Naive B cell (primary cell): ENCODE measurements at regions not wholly inside any gene's neighbourhood (a gene's known extent, or its start where the extent isn't known, plus 50 kb on each side); places are given as distances from the start of the nearest gene placed in this dataset.

Experiments
- ATAC-seq, 2 donors: fragments of 150-1000 bp; cut with Tn5 transposase; 2 replicates each; pipeline ENCODE4 v1.10.0; 2021; ENCODE audit warnings: low read depth in 2 of 2, mild to moderate bottlenecking in 2 of 2, moderate library complexity in 2 of 2
- DNase-seq: peaks from one replicate; pipeline ENCODE4 v3.0.0; 2022
- H3K27ac Mint-ChIP-seq, 6 donors: one replicate each; pipeline ENCODE4 v1.8.0; 2020 to 2022; ENCODE audit warnings: mild to moderate bottlenecking in 6 of 6, mixed read lengths in 6 of 6, moderate library complexity in 5 of 6, inconsistent platforms in 2 of 6
- H3K27me3 Mint-ChIP-seq, 3 donors: one replicate each; pipeline ENCODE4 v1.8.0; 2021 to 2022; ENCODE audit warnings: mixed read lengths in 3 of 3, mild to moderate bottlenecking in 1 of 3
- H3K36me3 Mint-ChIP-seq, 2 donors: one replicate each; pipeline ENCODE4 v1.8.0; 2020 to 2022; ENCODE audit warnings: mixed read lengths in 2 of 2, inconsistent platforms in 1 of 2, mild to moderate bottlenecking in 1 of 2
- H3K4me1 Mint-ChIP-seq, 3 donors: one replicate each; pipeline ENCODE4 v1.8.0; 2020 to 2022; ENCODE audit warnings: mixed read lengths in 3 of 3, inconsistent platforms in 1 of 3, mild to moderate bottlenecking in 1 of 3, moderate library complexity in 1 of 3
- H3K4me3 Mint-ChIP-seq, 8 donors: one replicate each; pipeline ENCODE4 v1.8.0; 2020 to 2022; ENCODE audit warnings: mild to moderate bottlenecking in 8 of 8, mixed read lengths in 8 of 8, moderate library complexity in 8 of 8, inconsistent platforms in 2 of 8
- H3K9me3 Mint-ChIP-seq, 7 donors: one replicate each; pipeline ENCODE4 v1.8.0; 2020 to 2022; ENCODE audit warnings: mixed read lengths in 7 of 7, mild to moderate bottlenecking in 5 of 7, inconsistent platforms in 2 of 7, moderate library complexity in 1 of 7

DNA sequence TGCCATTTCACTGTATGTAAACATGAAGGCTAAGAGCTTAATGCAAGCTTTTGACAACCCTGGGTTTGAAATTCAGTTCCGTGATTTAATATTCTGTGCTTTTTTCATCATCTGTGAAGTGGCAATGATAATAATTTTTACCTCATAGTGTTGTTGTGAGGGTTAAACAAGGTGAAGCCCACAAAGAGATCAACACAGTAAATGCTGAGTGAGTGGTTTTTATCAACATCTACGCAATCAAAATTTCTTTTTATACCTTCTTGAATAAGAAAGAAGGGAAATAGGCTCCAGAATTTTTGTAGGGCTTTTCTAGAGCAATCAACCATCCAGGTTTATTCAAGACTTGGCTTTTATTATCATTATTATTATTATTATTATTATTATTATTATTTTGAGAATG is 490.8 kb downstream of the SOX5 start:
- no peaks in the 10 kb centered on the region for H3K27me3 Mint-ChIP-seq
- peaks cover 2 to 10% (median 5%) of the 10 kb centered on the region in 7 donors for H3K9me3 Mint-ChIP-seq
- DNase-seq (no peak), ATAC-seq (no peak)
- H3K4me1 Mint-ChIP-seq: no peaks in the 10 kb centered on the region
- no peak overlapping the region for H3K27ac Mint-ChIP-seq
- H3K36me3 Mint-ChIP-seq: peaks cover 0 to 5% of the 10 kb centered on the region in 2 donors
- H3K4me3 Mint-ChIP-seq: no peak overlapping the region

DNA sequence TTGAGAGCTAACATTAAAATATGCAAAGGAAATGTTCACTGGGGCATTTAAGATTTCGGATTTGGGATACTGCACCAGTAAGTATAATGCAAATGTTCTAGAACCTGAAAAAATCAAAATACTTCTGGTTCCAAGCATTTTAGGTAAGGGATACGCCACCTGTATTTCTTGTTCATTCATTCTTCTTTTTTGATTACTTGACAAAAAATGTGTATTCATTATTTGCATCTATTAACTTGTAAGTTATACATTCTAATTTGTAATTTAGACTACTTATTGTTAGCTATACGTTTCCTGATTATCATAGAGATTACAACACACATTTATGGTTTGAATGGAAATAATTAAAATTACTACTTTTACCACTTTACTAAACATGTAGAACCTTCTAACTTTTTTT is 486.9 kb downstream of the SOX5 start:
- peaks cover 11 to 39% (median 17%) of the 10 kb centered on the region in 7 donors for H3K9me3 Mint-ChIP-seq
- H3K4me1 Mint-ChIP-seq: no peaks in the 10 kb centered on the region
- H3K4me3 Mint-ChIP-seq: no peak overlapping the region
- peaks cover 0 to 7% of the 10 kb centered on the region in 2 donors for H3K36me3 Mint-ChIP-seq
- H3K27me3 Mint-ChIP-seq: peaks cover 0 to 5% (median 0%) of the 10 kb centered on the region in 3 donors
- H3K27ac Mint-ChIP-seq: no peak overlapping the region
- ATAC-seq: no peak
- no peak for DNase-seq

DNA sequence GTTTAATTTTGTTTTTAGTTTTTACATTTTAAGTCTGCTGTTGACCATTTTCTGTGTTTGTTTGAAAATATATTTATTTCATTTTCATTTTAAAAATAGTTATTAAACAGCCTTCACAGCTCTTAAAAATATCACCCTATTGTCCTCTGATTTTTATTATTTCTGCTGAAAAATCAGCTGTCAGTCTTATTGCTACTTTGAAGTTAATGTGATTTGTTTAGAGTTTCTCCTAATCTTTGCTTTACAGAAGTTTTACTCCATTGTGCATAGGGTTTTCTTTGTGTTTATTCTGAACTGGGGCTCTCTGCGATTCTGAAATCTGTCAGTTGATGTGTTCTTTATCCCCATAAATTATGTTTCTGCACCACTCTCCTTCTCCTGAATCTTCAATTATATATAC is 486.3 kb downstream of the SOX5 start:
- ATAC-seq: no peak
- Mint-ChIP-seq H3K4me1 (no peaks in the 10 kb centered on the region), H3K9me3 (peaks cover 11 to 45% (median 21%) of the 10 kb centered on the region in 7 donors), H3K36me3 (peaks cover 0 to 7% of the 10 kb centered on the region in 2 donors), H3K4me3 (no peak overlapping the region), H3K27ac (no peak overlapping the region), H3K27me3 (peaks cover 0 to 5% (median 0%) of the 10 kb centered on the region in 3 donors)
- DNase-seq: no peak

DNA sequence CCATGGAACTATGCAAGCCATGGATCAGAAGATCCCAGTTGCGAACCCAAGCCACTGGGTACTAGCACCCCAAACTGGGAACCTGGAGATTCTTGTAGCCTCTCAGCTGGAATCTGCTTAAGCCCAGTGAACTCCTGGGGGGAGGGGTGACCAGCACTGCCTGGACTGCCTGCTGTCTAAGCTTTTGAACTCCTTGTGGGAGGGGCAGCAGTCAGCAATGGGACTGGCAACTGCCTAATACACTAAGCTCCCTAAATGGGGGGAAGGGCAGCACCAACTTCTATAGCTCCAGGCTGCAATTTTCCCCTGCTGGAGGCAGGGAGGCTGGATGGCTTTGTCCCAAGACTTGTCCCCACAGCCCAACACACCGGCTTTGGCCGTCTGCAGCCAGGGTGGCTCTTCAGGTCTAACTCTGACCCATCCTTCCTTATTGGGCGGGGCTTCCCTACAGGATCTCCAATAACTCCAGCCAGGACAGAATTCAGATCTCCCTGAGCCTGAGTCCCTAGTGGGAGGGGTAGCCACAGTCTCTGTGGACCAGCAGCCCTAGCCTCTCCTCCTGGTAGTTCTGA is 485.1 kb downstream of the SOX5 start:
- no peak overlapping the region for H3K4me3 Mint-ChIP-seq
- DNase-seq (no peak), ATAC-seq (no peak)
- peaks cover 0 to 5% (median 0%) of the 10 kb centered on the region in 3 donors for H3K27me3 Mint-ChIP-seq
- H3K27ac Mint-ChIP-seq: no peak overlapping the region
- H3K9me3 Mint-ChIP-seq: peaks cover 11 to 57% (median 24%) of the 10 kb centered on the region in 7 donors
- H3K36me3 Mint-ChIP-seq: peaks cover 0 to 7% of the 10 kb centered on the region in 2 donors
- no peaks in the 10 kb centered on the region for H3K4me1 Mint-ChIP-seq

- no peak for ATAC-seq
- DNase-seq: no peak
- H3K27ac Mint-ChIP-seq: no peak overlapping the region
- H3K9me3 Mint-ChIP-seq: peaks cover 11 to 33% (median 20%) of the 10 kb centered on the region in 7 donors
- no peaks in the 10 kb centered on the region for H3K4me1 Mint-ChIP-seq
- no peak overlapping the region for H3K4me3 Mint-ChIP-seq
- H3K27me3 Mint-ChIP-seq: no peaks in the 10 kb centered on the region
- H3K36me3 Mint-ChIP-seq: no peaks in the 10 kb centered on the region
Observed at GRCh38 chr12:23472329-23472971, 477.0 kb downstream of the SOX5 start.

DNA sequence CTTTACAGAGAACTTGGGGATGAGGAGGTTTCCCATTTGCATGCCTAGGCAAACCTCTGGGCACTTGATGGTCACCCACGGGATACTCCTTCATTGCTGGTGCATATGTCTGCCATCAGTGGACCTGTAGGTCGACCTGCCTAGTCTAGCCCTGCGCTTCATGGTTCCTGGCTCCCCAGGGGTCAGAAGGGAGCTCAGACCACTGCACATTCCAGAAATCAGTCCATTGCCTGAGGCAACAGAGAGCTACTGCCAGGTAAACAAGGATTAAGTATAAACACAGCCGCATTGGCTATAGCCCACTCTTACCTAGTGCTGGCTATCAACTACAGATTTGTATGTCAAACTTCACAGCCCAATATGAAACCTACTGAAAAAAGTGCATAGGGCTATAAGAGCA is 476.4 kb downstream of the SOX5 start:
- H3K36me3 Mint-ChIP-seq: no peaks in the 10 kb centered on the region
- H3K4me3 Mint-ChIP-seq: no peak overlapping the region
- DNase-seq: no peak
- H3K9me3 Mint-ChIP-seq: peaks cover 10 to 32% (median 17%) of the 10 kb centered on the region in 7 donors
- H3K4me1 Mint-ChIP-seq: no peaks in the 10 kb centered on the region
- no peak for ATAC-seq
- no peaks in the 10 kb centered on the region for H3K27me3 Mint-ChIP-seq
- H3K27ac Mint-ChIP-seq: no peak overlapping the region

DNA sequence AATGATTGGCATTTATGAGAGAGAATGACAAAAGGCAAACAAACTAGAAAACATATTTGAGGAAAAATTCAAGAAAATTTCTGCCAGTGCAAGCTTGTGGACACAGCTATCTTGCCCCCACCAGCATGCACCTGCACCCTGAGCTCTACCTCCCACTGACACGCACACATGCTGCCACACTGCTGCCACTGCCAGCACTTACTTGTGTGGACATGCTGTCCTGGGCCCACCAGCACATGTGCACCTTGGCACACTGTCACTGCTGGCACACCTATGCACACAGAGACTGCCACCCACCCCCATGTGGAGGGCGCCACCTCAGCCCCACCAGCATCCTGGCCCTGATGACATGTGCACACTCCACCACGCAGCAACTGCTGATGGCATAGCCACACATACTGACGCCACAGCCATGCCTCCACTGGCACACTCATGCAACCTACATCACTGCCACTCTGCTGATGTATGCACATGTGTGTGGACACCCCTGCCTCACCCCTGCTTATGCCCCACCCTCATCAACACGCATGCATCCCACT is 475.0 kb downstream of the SOX5 start:
- Mint-ChIP-seq H3K4me3 (no peak overlapping the region), H3K9me3 (peaks cover 13 to 29% (median 21%) of the 10 kb centered on the region in 7 donors), H3K4me1 (no peaks in the 10 kb centered on the region), H3K27ac (no peak overlapping the region), H3K27me3 (no peaks in the 10 kb centered on the region), H3K36me3 (no peaks in the 10 kb centered on the region)
- no peak for DNase-seq
- ATAC-seq: no peak
